Eye (tissue), 1 donor: ENCODE measurements at regions not wholly inside any gene's neighbourhood (a gene's known extent, or its start where the extent isn't known, plus 50 kb on each side); places are given as distances from the start of the nearest gene placed in this dataset.

Experiments used
- DNase-seq: peaks from one replicate; pipeline ENCODE4 v3.0.0-alpha.2; 2015

- no peak for DNase-seq
Measured at GRCh38 chr2:67927501-67927900, 135.3 kb downstream of the C1D start.

GRCh38 chr2:67930156-67930555 lies 132.6 kb downstream of the C1D start:
- DNase-seq, result no peak

GRCh38 chr2:67936969-67937368 lies 125.8 kb downstream of the C1D start:
- no peak for DNase-seq

GRCh38 chr2:67938053-67938452 lies 124.8 kb downstream of the C1D start:
- no peak for DNase-seq

GRCh38 chr2:67945056-67945455 lies 117.7 kb downstream of the C1D start:
- DNase-seq, result no peak

GRCh38 chr2:67945940-67946339 lies 116.9 kb downstream of the C1D start:
- DNase-seq, result no peak

GRCh38 chr2:67948057-67948456 lies 114.7 kb downstream of the C1D start:
- DNase-seq, result no peak

GRCh38 chr2:67948506-67948905 lies 114.3 kb downstream of the C1D start:
- DNase-seq, result no peak

GRCh38 chr2:67950018-67950417 lies 112.8 kb downstream of the C1D start:
- no peak for DNase-seq

- no peak for DNase-seq
Measured at GRCh38 chr2:67950919-67951318, 111.9 kb downstream of the C1D start.

- DNase-seq, result no peak
Measured at GRCh38 chr2:67952066-67952465, 110.7 kb downstream of the C1D start.

GRCh38 chr2:67954093-67954748 lies 108.6 kb downstream of the C1D start:
- peak; percentile 49 for DNase-seq

GRCh38 chr2:67955748-67956603 lies 106.8 kb downstream of the C1D start:
- DNase-seq, result peak; percentile 39

- no peak for DNase-seq
Measured at GRCh38 chr2:67965246-67965645, 97.6 kb downstream of the C1D start.

- DNase-seq, result no peak
Measured at GRCh38 chr2:67970071-67970470, 92.7 kb downstream of the C1D start.

- DNase-seq, result no peak
Measured at GRCh38 chr2:67970542-67970941, 92.3 kb downstream of the C1D start.

GRCh38 chr2:67974559-67975430 lies 88.0 kb downstream of the C1D start:
- peak; percentile 13 for DNase-seq

- no peak for DNase-seq
Measured at GRCh38 chr2:67977464-67977863, 85.3 kb downstream of the C1D start.

GRCh38 chr2:67982956-67983355 lies 79.8 kb downstream of the C1D start:
- no peak for DNase-seq

- DNase-seq, result no peak
Measured at GRCh38 chr2:67984600-67984999, 78.2 kb downstream of the C1D start.

- no peak for DNase-seq
Measured at GRCh38 chr2:67985586-67985985, 77.2 kb downstream of the C1D start.

- no peak for DNase-seq
Measured at GRCh38 chr2:67986258-67986657, 76.5 kb downstream of the C1D start.
